A673 (cell line): ENCODE measurements at regions not wholly inside any gene's neighbourhood (a gene's known extent, or its start where the extent isn't known, plus 50 kb on each side); places are given as distances from the start of the nearest gene placed in this dataset.

Experiments used
- CTCF ChIP-seq: fragments of 300-800, 200-600 bp; sonication (generic); conservative IDR thresholded peaks from 2 replicates; pipeline ENCODE4 v1.5.1; 2017; ENCODE audit warnings: low read depth, mild to moderate bottlenecking, antibody characterized with exemption, low read length, moderate library complexity, mixed read lengths
- EZH2 ChIP-seq: fragments of 200-600 bp; sonication (generic); IDR thresholded peaks from 2 replicates; pipeline ENCODE4 v1.6.1; 2017; ENCODE audit warnings: borderline replicate concordance, low read depth, mild to moderate bottlenecking, mixed read lengths, antibody characterized with exemption, low read length; ENCODE audit not compliant: poor library complexity, severe bottlenecking

DNA sequence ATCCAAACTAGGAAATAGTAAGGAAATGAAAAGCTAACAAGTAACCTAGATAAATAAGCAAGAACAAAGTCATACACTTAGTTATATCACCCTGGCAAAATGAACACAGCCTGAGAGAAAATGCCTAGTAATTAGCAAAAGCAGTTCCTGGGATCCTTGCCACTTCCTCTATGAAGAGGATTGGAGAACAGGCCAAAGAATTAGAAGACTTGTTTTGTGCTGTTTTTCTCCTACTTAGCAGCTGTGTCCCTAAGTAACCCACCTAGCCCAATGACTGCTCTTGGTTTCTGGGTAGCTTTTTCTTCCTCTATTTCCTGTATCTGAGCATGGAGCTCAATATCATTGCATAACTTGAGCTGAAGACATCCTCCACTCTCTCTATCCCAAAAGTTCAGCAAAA, 713.9 kb downstream of the ETS1 start:
- TF ChIP-seq CTCF (no peak), EZH2 (no peak)
